ENCODE measurements at regions not wholly inside any gene's neighbourhood (a gene's known extent, or its start where the extent isn't known, plus 50 kb on each side); places are given as distances from the start of the nearest gene placed in this dataset.

GRCh38 chr7:12474035-12474434 lies 70.4 kb upstream of the VWDE start:
- TF ChIP-seq CTCF (IDR thresholded peaks at IDR 0.05), result no peak
- no peak for TF ChIP-seq POLR2A (IDR thresholded peaks at IDR 0.05)
- TF ChIP-seq POLR2AphosphoS5 (IDR thresholded peaks at IDR 0.05), result no peak
